ENCODE measurements at regions not wholly inside any gene's neighbourhood (a gene's known extent, or its start where the extent isn't known, plus 50 kb on each side); places are given as distances from the start of the nearest gene placed in this dataset.
"Not testable (repeated sequence)": the region's sequence is repeated elsewhere in the genome, so short reads cannot be mapped to it uniquely, and the experiment has no call there.

- intact Hi-C loops (cut with micrococcal nuclease): no loop called here
Measured at GRCh38 chr12:94862421-94862820, 141.1 kb downstream of the NDUFA12 start.

- intact Hi-C loops (cut with micrococcal nuclease): no loop called here
Measured at GRCh38 chr12:94856324-94856723, 147.2 kb downstream of the NDUFA12 start.

GRCh38 chr12:94855853-94856252 lies 147.6 kb downstream of the NDUFA12 start:
- intact Hi-C loops (cut with micrococcal nuclease): no loop called here

- intact Hi-C loops (cut with micrococcal nuclease): no loop called here
Measured at GRCh38 chr12:94851396-94852028, 152.0 kb downstream of the NDUFA12 start.

GRCh38 chr12:94849411-94849976 lies 154.0 kb downstream of the NDUFA12 start:
- intact Hi-C loops (cut with micrococcal nuclease): no loop called here

GRCh38 chr12:94848966-94849365 lies 154.5 kb downstream of the NDUFA12 start:
- intact Hi-C loops (cut with micrococcal nuclease): no loop called here

GRCh38 chr12:94845110-94845509 lies 158.4 kb downstream of the NDUFA12 start:
- intact Hi-C loops (cut with micrococcal nuclease): no loop called here

GRCh38 chr12:94844452-94844851 lies 159.0 kb downstream of the NDUFA12 start:
- intact Hi-C loops (cut with micrococcal nuclease): no loop called here

GRCh38 chr12:94841904-94842610 lies 161.4 kb downstream of the NDUFA12 start:
- intact Hi-C loops (cut with micrococcal nuclease): no loop called here

- intact Hi-C loops (cut with micrococcal nuclease): no loop called here
Measured at GRCh38 chr12:94841177-94841576, 162.3 kb downstream of the NDUFA12 start.

- intact Hi-C loops (cut with micrococcal nuclease): no loop called here
Measured at GRCh38 chr12:94839347-94839746, 164.2 kb downstream of the NDUFA12 start.

- intact Hi-C loops (cut with micrococcal nuclease): not testable (repeated sequence)
Measured at GRCh38 chr12:94836952-94837670, 166.4 kb downstream of the NDUFA12 start.

- intact Hi-C loops (cut with micrococcal nuclease): no loop called here
Measured at GRCh38 chr12:94834036-94834625, 169.4 kb downstream of the NDUFA12 start.

- intact Hi-C loops (cut with micrococcal nuclease): no loop called here
Measured at GRCh38 chr12:94832780-94833681, 170.5 kb downstream of the NDUFA12 start.

GRCh38 chr12:94832105-94832504 lies 171.4 kb downstream of the NDUFA12 start:
- intact Hi-C loops (cut with micrococcal nuclease): no loop called here

- intact Hi-C loops (cut with micrococcal nuclease): no loop called here
Measured at GRCh38 chr12:94831081-94831751, 172.3 kb downstream of the NDUFA12 start.

- intact Hi-C loops (cut with micrococcal nuclease): no loop called here
Measured at GRCh38 chr12:94829552-94829951, 173.9 kb downstream of the NDUFA12 start.

- intact Hi-C loops (cut with micrococcal nuclease): no loop called here
Measured at GRCh38 chr12:94819011-94819410, 168.7 kb upstream of the TMCC3 start.

- intact Hi-C loops (cut with micrococcal nuclease): no loop called here
Measured at GRCh38 chr12:94817695-94818075, 167.3 kb upstream of the TMCC3 start.

GRCh38 chr12:94817201-94817600 lies 166.8 kb upstream of the TMCC3 start:
- intact Hi-C loops (cut with micrococcal nuclease): not testable (repeated sequence)
